AG04450 (cell line): ENCODE measurements at regions not wholly inside any gene's neighbourhood (a gene's known extent, or its start where the extent isn't known, plus 50 kb on each side); places are given as distances from the start of the nearest gene placed in this dataset.

Experiments used
- CTCF ChIA-PET: fragments of 300-600, 350-600 bp; formaldehyde crosslinking; extraction: SDS; loops from one replicate; lab custom pipeline; 2022; ENCODE audit warnings: antibody characterized with exemption, inconsistent platforms; lab: Charles Lee
- POLR2A ChIA-PET: fragments of 350-600 bp; formaldehyde crosslinking; extraction: SDS; loops from one replicate; lab custom pipeline; 2021; ENCODE audit warnings: antibody characterized with exemption, inconsistent platforms; lab: Yijun Ruan, JAX
- DNase-seq: peaks from one replicate; pipeline ENCODE4 v3.0.0-alpha.2; 2011; ENCODE audit warnings: low read depth, low spot score
- H3K27ac ChIP-seq: one replicate; pipeline ENCODE4 v1.5.1; 2012; ENCODE audit warnings: low read depth, low read length, control low read depth
- H3K27me3 ChIP-seq: one replicate; pipeline ENCODE4 v1.6.0; 2012; ENCODE audit warnings: low read length; ENCODE audit not compliant: control insufficient read depth, insufficient read depth
- H3K4me3 ChIP-seq: 2 replicates; pipeline ENCODE4 v1.5.1; 2011; ENCODE audit warnings: mild to moderate bottlenecking, low read depth, low read length, control low read depth
- H3K9me3 ChIP-seq: 2 replicates; pipeline ENCODE4 v1.5.1; 2012; ENCODE audit warnings: low read length; ENCODE audit not compliant: control insufficient read depth, insufficient read depth
- TF ChIP-seq, protein P1 (sequence below): IDR thresholded peaks from 2 replicates; pipeline ENCODE4 v1.5.1; 2011; ENCODE audit warnings: low read depth, low read length, control low read depth, inconsistent platforms

DNA sequence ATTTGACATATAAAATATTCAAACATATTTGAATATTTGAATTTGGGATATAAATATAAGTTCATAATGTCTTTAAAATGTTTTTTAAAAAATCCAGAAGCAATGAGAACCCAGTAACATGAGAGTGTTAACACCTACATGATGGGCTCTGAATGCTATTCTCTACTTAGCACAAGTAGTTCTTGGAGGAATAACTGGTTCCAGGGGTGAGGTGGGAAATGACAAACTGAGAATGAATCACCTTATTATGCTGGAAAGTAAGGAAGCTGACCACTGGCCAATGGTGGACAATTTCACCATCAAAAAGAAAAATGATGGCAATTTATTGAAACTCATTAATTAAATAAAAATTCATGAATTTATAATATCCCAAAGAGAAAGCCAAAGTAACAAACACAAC is 79.6 kb upstream of the NABP1 start:
- CTCF ChIA-PET, result no interaction called here
- POLR2A ChIA-PET, result no interaction called here
- H3K27ac ChIP-seq, result no peak overlapping the region

GRCh38 chr2:191601060-191601459 is 76.9 kb upstream of the NABP1 start:
- H3K4me3 ChIP-seq, result no peak overlapping the region
- no peaks in the 10 kb centered on the region for H3K27me3 ChIP-seq
- DNase-seq, result no peak
- H3K27ac ChIP-seq, result no peak overlapping the region
- ChIA-PET POLR2A (interaction anchor here (1.1 kb wide), 1 partner anchor 77 kb away, joined by 4 read pairs; the partner anchor contains the start of gene NABP1), CTCF (no interaction called here)
- no peaks in the 10 kb centered on the region for H3K9me3 ChIP-seq
- TF ChIP-seq, protein P1, sequence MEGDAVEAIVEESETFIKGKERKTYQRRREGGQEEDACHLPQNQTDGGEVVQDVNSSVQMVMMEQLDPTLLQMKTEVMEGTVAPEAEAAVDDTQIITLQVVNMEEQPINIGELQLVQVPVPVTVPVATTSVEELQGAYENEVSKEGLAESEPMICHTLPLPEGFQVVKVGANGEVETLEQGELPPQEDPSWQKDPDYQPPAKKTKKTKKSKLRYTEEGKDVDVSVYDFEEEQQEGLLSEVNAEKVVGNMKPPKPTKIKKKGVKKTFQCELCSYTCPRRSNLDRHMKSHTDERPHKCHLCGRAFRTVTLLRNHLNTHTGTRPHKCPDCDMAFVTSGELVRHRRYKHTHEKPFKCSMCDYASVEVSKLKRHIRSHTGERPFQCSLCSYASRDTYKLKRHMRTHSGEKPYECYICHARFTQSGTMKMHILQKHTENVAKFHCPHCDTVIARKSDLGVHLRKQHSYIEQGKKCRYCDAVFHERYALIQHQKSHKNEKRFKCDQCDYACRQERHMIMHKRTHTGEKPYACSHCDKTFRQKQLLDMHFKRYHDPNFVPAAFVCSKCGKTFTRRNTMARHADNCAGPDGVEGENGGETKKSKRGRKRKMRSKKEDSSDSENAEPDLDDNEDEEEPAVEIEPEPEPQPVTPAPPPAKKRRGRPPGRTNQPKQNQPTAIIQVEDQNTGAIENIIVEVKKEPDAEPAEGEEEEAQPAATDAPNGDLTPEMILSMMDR, result no peak

More for the DNA sequence above, 79.6 kb upstream of the NABP1 start:
- no peak for DNase-seq
- H3K27me3 ChIP-seq, result no peaks in the 10 kb centered on the region
- TF ChIP-seq, protein P1, result no peak
- H3K4me3 ChIP-seq, result no peak overlapping the region
- no peaks in the 10 kb centered on the region for H3K9me3 ChIP-seq

GRCh38 chr2:191604154-191604553 is 73.8 kb upstream of the NABP1 start:
- Histone ChIP-seq H3K4me3 (no peak overlapping the region), H3K27me3 (no peaks in the 10 kb centered on the region), H3K27ac (no peak overlapping the region), H3K9me3 (no peaks in the 10 kb centered on the region)
- DNase-seq, result no peak
- TF ChIP-seq, protein P1, result no peak
- CTCF ChIA-PET, result no interaction called here
- POLR2A ChIA-PET, result no interaction called here

- no peak for DNase-seq
- CTCF ChIA-PET, result no interaction called here
- POLR2A ChIA-PET, result no interaction called here
Observed at GRCh38 chr2:191607096-191607495, 70.8 kb upstream of the NABP1 start.

DNA sequence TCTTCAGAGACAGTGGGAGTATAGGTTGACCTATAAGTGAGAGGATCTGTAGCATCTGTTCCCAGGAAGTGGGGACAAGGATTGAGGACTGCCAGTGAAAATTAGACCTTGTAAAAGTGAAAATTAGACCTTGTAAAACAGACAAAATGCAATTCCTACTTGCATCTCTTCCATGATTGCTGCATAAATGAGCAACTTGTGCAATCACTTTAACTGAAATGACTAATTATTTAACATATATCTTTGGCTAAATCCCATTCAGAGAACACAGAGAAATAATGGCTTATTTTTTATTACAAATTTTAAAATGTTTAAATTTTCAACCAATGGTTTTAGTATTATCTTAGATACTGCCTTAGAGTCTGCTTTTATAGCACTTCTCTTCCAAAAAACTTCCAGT is 67.2 kb upstream of the NABP1 start:
- ChIA-PET POLR2A (no interaction called here), CTCF (interaction anchor here (1.0 kb wide), 1 partner anchor 44 kb away, joined by 3 read pairs; no protein-coding TSS in a partner anchor)
- TF ChIP-seq, protein P1, result no peak
- Histone ChIP-seq H3K27me3 (no peaks in the 10 kb centered on the region), H3K4me3 (no peak overlapping the region), H3K27ac (no peak overlapping the region), H3K9me3 (no peaks in the 10 kb centered on the region)
- DNase-seq, result no peak

More at GRCh38 chr2:191607096-191607495, 70.8 kb upstream of the NABP1 start:
- no peak overlapping the region for H3K27ac ChIP-seq
- H3K4me3 ChIP-seq, result no peak overlapping the region
- no peaks in the 10 kb centered on the region for H3K27me3 ChIP-seq
- TF ChIP-seq, protein P1, result no peak
- H3K9me3 ChIP-seq, result no peaks in the 10 kb centered on the region
